ENCODE measurements at regions not wholly inside any gene's neighbourhood (a gene's known extent, or its start where the extent isn't known, plus 50 kb on each side); places are given as distances from the start of the nearest gene placed in this dataset.

DNA sequence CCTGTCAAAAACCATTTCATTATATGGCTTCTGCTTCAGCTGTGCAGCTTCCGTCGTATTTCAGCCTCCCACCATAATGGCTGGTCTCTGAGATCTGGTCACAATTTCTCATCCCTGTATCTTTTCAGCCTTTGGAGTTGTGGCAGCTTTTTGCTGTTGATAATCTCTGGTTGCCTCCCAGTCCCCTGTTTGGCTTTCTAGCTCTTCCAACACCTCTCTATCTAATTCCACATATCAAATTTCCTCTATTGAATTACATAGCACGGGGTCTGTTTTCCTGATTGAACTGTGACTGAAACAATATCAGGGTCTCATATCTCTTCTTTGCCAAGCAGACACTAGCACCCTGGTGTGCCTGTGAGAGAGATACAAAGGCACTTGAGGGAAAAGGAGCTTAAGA is 222.1 kb upstream of the OBI1 start:
- TF ChIP-seq, protein P1, sequence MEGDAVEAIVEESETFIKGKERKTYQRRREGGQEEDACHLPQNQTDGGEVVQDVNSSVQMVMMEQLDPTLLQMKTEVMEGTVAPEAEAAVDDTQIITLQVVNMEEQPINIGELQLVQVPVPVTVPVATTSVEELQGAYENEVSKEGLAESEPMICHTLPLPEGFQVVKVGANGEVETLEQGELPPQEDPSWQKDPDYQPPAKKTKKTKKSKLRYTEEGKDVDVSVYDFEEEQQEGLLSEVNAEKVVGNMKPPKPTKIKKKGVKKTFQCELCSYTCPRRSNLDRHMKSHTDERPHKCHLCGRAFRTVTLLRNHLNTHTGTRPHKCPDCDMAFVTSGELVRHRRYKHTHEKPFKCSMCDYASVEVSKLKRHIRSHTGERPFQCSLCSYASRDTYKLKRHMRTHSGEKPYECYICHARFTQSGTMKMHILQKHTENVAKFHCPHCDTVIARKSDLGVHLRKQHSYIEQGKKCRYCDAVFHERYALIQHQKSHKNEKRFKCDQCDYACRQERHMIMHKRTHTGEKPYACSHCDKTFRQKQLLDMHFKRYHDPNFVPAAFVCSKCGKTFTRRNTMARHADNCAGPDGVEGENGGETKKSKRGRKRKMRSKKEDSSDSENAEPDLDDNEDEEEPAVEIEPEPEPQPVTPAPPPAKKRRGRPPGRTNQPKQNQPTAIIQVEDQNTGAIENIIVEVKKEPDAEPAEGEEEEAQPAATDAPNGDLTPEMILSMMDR (IDR thresholded peaks at IDR 0.05): no peak
- TF ChIP-seq EZH2 (IDR thresholded peaks at IDR 0.05; ENCODE audit: borderline replicate concordance, insufficient read depth, low read depth, low read length, poor library complexity, severe bottlenecking): no peak
